Kidney capillary endothelial cell (primary cell): ENCODE measurements at regions not wholly inside any gene's neighbourhood (a gene's known extent, or its start where the extent isn't known, plus 50 kb on each side); places are given as distances from the start of the nearest gene placed in this dataset.
"Not testable (repeated sequence)": the region's sequence is repeated elsewhere in the genome, so short reads cannot be mapped to it uniquely, and the experiment has no call there.

Experiments
- DNase-seq: peaks from one replicate; pipeline ENCODE4 v3.0.0-alpha.2; 2018; ENCODE audit warnings: low spot score

- DNase-seq, result no peak
Measured at GRCh38 chr7:356691-357462, 66.9 kb downstream of the FOXL3 start.

GRCh38 chr7:357531-358209 is 67.7 kb downstream of the FOXL3 start:
- no peak for DNase-seq

- DNase-seq, result no peak
Measured at GRCh38 chr7:358352-358751, 68.4 kb downstream of the FOXL3 start.

GRCh38 chr7:359226-359765 is 69.3 kb downstream of the FOXL3 start:
- DNase-seq, result no peak

- no peak for DNase-seq
Measured at GRCh38 chr7:359766-360361, 69.9 kb downstream of the FOXL3 start.

GRCh38 chr7:360454-361100 is 70.6 kb downstream of the FOXL3 start:
- DNase-seq, result no peak

GRCh38 chr7:361182-361581 is 71.2 kb downstream of the FOXL3 start:
- not testable (repeated sequence) for DNase-seq

- DNase-seq, result peak; percentile 38
Measured at GRCh38 chr7:361680-362401, 71.9 kb downstream of the FOXL3 start.

- peak; percentile 51 for DNase-seq
Measured at GRCh38 chr7:362402-363096, 72.6 kb downstream of the FOXL3 start.

GRCh38 chr7:363626-364025 is 73.7 kb downstream of the FOXL3 start:
- DNase-seq, result no peak

- DNase-seq, result no peak
Measured at GRCh38 chr7:364536-364935, 74.6 kb downstream of the FOXL3 start.

- DNase-seq, result no peak
Measured at GRCh38 chr7:365593-365992, 75.6 kb downstream of the FOXL3 start.

GRCh38 chr7:366161-366803 is 76.3 kb downstream of the FOXL3 start:
- DNase-seq, result peak; percentile 43

GRCh38 chr7:367351-367901 is 77.5 kb downstream of the FOXL3 start:
- no peak for DNase-seq

- no peak for DNase-seq
Measured at GRCh38 chr7:368651-369475, 78.9 kb downstream of the FOXL3 start.

GRCh38 chr7:369476-370258 is 79.7 kb downstream of the FOXL3 start:
- DNase-seq, result no peak

GRCh38 chr7:370259-370625 is 80.3 kb downstream of the FOXL3 start:
- DNase-seq, result no peak

GRCh38 chr7:370775-371118 is 80.8 kb downstream of the FOXL3 start:
- no peak for DNase-seq
